ENCODE measurements at regions not wholly inside any gene's neighbourhood (a gene's known extent, or its start where the extent isn't known, plus 50 kb on each side); places are given as distances from the start of the nearest gene placed in this dataset.
"Not testable (repeated sequence)": the region's sequence is repeated elsewhere in the genome, so short reads cannot be mapped to it uniquely, and the experiment has no call there.

DNA sequence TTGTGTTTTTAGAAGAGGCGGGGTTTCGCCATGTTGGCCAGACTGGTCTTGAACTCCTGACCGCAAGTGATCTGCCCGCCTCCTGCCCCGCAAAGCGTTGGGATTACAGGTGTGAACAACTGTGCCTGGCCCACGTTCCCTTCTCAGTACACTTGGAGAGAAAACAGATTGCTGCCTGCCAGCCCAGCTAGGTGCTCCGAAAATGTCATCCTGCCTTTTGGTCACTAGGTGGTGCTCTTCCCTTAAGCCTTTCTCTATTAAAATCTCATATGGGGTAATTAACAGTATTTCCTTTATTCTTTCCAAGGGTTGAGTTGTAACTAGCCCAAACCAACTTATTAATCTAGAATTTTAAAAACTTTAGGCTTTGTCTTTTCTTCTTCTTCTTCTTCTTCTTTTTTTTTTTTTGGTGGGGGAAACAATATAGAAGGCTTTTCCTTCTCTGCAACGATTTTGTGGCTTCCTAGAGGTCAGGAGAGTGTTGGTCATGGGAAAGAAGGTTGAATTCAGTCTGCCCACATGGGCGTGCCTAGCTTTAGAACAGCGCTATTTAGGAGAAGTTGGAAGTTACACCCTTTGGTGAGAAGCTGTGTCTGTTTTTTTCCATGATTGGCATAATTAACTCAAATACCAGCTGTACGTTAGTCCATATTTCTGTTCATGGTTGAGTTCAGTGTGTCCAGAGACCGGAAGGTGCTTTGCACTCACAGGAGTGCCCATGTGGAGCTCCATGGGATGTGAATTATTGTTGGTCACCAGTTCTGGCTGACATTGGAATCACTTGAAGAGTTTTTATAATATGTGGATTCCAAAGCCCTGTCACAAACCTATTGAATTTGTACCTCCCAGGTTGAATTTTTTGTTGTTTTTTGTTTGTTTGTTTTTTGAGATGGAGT lies 110.1 kb downstream of the LAT start:
- TF ChIP-seq POLR2AphosphoS5, POLR2A (IDR thresholded peaks at IDR 0.05): not testable (repeated sequence)
- TF ChIP-seq CTCF (IDR thresholded peaks at IDR 0.05): peak in 4 of 6 experiments; percentile 10 to 39 (median 22)
